GM13977 (cell line): ENCODE measurements at regions not wholly inside any gene's neighbourhood (a gene's known extent, or its start where the extent isn't known, plus 50 kb on each side); places are given as distances from the start of the nearest gene placed in this dataset.
"Not testable (repeated sequence)": the region's sequence is repeated elsewhere in the genome, so short reads cannot be mapped to it uniquely, and the experiment has no call there.

Source experiments
- DNase-seq: peaks from one replicate; pipeline ENCODE4 v3.0.0; 2012; ENCODE audit warnings: low spot score
- CTCF ChIP-seq: IDR thresholded peaks from 2 replicates; pipeline ENCODE4 v1.5.1; 2012; ENCODE audit warnings: mild to moderate bottlenecking, control low read depth; ENCODE audit not compliant: insufficient read depth; ENCODE audit errors: extremely low read depth, missing control alignments
- in situ Hi-C: fragments of 300-500 bp; cut with MboI; formaldehyde crosslinking; loops from one replicate; pipeline ENCODE4 v1.12.0; 2022; ENCODE audit warnings: low sequenced_read_pairs, low pct_unique_long_range_greater_than_20kb, mixed read lengths, inconsistent platforms; ENCODE audit not compliant: unreplicated experiment

DNA sequence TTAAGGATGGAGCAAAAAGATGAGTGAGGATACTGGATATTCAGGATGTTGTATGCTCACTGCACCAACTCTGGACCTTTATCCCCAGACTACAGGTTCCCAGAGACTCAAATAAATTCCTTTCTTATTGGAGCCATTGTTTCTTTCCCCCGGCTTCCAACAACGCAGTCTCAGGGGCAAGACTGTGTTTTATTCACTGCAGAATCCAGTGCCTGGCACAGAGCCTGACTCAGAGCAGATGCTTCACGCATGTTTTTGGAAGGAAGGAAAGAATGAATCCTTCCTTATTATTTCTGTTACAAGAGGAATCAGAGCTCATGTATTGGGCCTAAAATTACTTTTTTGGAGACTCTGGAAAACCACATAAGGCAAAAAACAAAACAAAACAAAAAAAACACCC lies 96.0 kb upstream of the VGLL4 start:
- TF ChIP-seq CTCF, result no peak
- in situ Hi-C loops, result no loop called here
- DNase-seq, result no peak

GRCh38 chr3:11739123-11739522 lies 95.4 kb upstream of the VGLL4 start:
- DNase-seq, result no peak
- in situ Hi-C loops, result no loop called here
- TF ChIP-seq CTCF, result no peak

- no peak for TF ChIP-seq CTCF
- in situ Hi-C loops, result no loop called here
- no peak for DNase-seq
These were observed 94.0 kb upstream of the VGLL4 start for GRCh38 chr3:11737742-11738141.

DNA sequence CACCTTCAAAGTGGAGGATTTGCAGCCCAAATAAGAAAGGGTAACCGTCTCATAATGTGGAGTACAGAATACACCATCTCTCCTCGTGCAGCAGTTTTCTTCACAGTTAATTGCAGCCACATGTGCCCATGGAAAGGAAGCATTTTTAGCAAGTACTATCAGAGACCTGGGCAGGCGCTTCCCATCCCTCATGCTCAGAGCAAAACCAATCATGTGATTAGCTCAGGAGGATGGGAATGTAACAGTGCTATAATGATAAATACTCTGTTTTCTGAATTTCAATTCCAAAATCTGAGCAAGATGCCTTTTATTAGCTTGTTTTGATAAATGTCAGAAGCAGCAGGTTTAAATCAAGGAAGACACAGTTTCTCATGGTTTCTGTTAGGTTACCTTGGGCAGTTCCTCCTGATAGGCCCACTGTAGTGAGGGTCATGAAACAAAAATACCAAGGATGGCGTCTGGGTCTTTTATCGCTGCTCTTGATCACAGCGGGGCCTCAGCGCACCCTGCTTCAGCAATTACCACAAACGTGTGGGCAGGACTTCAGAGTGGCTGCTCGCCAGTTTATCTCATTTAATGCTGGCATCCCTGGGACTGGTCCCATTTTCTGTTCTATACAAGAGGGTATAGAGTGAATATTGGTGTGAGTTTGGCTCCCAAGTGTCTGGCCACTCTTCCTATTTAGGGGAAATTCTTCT lies 92.6 kb upstream of the VGLL4 start:
- in situ Hi-C loops, result no loop called here
- no peak for DNase-seq
- TF ChIP-seq CTCF, result no peak

DNA sequence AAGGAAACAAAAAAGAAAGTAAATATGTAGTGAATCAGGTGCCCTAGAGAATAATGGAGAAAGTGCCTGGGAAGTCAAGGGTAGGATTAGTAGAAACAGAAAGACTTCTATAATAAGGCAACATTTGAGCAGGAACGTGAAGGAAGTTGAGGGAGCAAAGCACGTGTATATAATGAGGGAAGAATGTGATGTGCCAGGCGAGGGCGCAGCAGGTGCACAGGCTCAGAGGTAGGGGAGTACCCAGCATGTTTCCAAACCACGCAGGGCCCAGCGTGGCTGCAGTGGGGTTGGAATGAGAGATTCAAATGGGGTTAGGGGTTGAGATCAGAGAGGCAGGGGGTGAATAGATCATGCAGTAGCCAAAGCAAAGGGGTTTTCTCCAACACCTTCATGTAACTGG lies 91.9 kb upstream of the VGLL4 start:
- DNase-seq, result no peak
- in situ Hi-C loops, result no loop called here

GRCh38 chr3:11735111-11735510 lies 91.4 kb upstream of the VGLL4 start:
- in situ Hi-C loops, DNase-seq: not testable (repeated sequence)

More for the DNA sequence above, 91.9 kb upstream of the VGLL4 start:
- TF ChIP-seq CTCF, result no peak

DNA sequence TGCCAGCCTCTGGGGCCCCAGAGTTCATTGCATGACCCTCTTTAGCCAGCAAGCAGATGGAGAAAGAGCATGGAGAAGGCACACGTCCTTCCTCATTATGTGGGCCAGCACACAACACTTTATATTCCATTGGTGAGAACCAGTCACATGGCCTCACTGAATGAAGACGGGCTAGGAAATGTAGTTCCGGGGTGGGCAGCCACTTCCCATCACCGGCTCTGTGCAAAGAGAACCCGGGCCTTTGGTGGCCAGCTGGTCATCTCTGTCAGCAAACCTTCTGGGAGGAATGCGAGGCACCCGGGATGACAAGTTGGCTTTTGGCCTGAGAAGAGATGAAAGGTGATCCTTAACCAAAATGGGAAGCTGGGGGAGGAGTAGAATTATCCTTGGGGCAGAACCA lies 90.2 kb upstream of the VGLL4 start:
- no peak for DNase-seq
- in situ Hi-C loops, result no loop called here
- no peak for TF ChIP-seq CTCF
